ENCODE measurements at regions not wholly inside any gene's neighbourhood (a gene's known extent, or its start where the extent isn't known, plus 50 kb on each side); places are given as distances from the start of the nearest gene placed in this dataset.

DNA sequence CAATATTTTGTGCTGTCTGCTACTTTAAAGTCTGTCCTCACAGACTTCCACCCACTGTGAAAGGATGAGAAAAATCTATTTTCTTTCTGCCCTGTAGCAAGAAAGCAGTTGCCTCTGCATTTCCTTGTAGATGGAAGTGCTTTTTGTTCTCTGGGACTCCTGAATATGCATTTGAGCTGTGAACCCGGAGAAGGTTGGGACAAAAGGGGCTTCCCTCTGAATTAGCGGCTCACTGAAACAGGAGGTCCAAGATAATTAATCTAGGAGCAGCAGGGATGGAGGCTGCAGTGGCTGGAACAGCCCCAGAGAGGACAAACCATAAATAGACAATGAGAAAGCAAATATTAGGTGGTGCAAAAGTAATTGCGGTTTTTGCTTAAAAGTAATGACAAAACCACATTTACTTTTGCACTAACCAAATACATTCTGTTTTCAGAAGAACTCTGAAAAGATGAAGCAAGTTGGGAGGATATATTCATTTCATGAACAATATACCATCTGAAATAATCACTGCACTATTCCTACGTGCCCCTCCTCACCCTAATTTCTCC is 143.4 kb upstream of the KBTBD8 start:
- no peaks in the 10 kb centered on the region for H3K9me3 Mint-ChIP-seq (ENCODE audit: unreplicated experiment)
- peaks cover 8% of the 10 kb centered on the region for H3K4me1 Mint-ChIP-seq (ENCODE audit: unreplicated experiment)
- no peaks in the 10 kb centered on the region for H3K36me3 Mint-ChIP-seq (ENCODE audit: low read depth, unreplicated experiment)
- H3K4me3 Mint-ChIP-seq (ENCODE audit: unreplicated experiment), result no peak overlapping the region
- TF ChIP-seq, protein P1, sequence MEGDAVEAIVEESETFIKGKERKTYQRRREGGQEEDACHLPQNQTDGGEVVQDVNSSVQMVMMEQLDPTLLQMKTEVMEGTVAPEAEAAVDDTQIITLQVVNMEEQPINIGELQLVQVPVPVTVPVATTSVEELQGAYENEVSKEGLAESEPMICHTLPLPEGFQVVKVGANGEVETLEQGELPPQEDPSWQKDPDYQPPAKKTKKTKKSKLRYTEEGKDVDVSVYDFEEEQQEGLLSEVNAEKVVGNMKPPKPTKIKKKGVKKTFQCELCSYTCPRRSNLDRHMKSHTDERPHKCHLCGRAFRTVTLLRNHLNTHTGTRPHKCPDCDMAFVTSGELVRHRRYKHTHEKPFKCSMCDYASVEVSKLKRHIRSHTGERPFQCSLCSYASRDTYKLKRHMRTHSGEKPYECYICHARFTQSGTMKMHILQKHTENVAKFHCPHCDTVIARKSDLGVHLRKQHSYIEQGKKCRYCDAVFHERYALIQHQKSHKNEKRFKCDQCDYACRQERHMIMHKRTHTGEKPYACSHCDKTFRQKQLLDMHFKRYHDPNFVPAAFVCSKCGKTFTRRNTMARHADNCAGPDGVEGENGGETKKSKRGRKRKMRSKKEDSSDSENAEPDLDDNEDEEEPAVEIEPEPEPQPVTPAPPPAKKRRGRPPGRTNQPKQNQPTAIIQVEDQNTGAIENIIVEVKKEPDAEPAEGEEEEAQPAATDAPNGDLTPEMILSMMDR (IDR thresholded peaks at IDR 0.05; ENCODE audit: unreplicated experiment), result no peak
- H3K27ac Mint-ChIP-seq (ENCODE audit: unreplicated experiment), result no peak overlapping the region
- DNase-seq (ENCODE audit: low spot score), result no peak
- peaks cover 5% of the 10 kb centered on the region for H3K27me3 Mint-ChIP-seq (ENCODE audit: unreplicated experiment)

DNA sequence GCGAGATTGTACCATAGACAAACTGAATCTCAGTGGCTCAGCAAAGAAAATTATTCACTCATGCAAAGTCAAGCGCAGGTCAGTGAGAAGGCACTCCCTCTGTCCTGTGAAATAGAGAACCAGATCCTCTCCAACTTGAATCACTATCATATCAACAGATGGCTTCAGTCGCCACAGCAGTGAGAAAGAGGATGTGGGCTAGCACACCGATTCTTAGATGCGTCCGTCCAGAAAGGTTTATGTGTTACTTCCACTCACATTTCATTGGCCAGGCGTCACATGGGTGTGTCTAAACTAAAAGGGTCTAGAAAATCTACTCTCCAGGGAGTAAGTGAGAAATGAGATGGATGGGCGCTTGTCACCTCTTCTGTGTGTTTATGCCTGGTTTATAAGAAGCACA is 141.6 kb upstream of the KBTBD8 start:
- H3K4me1 Mint-ChIP-seq (ENCODE audit: unreplicated experiment), result peaks cover 8% of the 10 kb centered on the region
- peaks cover 6% of the 10 kb centered on the region for H3K27me3 Mint-ChIP-seq (ENCODE audit: unreplicated experiment)
- no peaks in the 10 kb centered on the region for H3K36me3 Mint-ChIP-seq (ENCODE audit: low read depth, unreplicated experiment)
- no peak for DNase-seq (ENCODE audit: low spot score)
- H3K4me3 Mint-ChIP-seq (ENCODE audit: unreplicated experiment), result no peak overlapping the region
- TF ChIP-seq, protein P1 (IDR thresholded peaks at IDR 0.05; ENCODE audit: unreplicated experiment), result no peak
- H3K27ac Mint-ChIP-seq (ENCODE audit: unreplicated experiment), result no peak overlapping the region
- H3K9me3 Mint-ChIP-seq (ENCODE audit: unreplicated experiment), result no peaks in the 10 kb centered on the region

DNA sequence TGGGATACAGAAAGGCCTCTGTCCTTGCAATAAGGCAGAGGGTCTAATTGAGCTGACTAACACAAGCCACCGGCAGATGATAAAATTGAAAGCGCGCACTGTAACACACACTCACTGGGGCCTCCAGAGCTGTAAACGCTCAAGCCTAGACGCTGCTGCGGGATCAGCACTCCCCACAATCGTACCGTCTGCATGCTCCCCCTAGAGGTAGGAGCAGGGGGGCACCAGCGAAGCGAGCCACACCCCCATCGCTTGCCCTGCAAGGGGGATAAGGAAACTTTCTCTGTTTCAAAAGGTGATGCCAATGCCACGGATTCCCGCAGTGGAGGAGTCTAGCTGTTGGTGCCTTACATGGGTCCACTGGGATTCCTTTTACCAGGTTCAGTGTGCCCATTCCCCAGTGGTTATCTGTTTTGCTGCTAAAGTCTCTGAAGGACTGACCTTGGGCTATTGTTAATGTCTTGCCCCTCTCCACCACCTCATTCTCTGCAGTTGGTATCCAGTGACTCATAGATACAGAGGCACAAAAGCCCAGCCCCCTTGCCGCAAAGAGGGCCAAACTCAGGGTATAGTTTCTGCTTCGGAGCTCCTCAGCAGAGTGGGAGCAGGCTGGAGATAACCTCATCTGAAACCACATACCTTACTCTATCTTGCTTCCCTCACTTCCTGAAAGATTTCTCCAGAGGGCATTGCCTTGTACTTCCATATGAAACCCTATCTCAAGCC is 139.3 kb upstream of the KBTBD8 start:
- Mint-ChIP-seq H3K4me1 (ENCODE audit: unreplicated experiment) (peaks cover 7% of the 10 kb centered on the region), H3K36me3 (ENCODE audit: low read depth, unreplicated experiment) (no peaks in the 10 kb centered on the region), H3K27me3 (ENCODE audit: unreplicated experiment) (peaks cover 5% of the 10 kb centered on the region), H3K9me3 (ENCODE audit: unreplicated experiment) (no peaks in the 10 kb centered on the region), H3K4me3 (ENCODE audit: unreplicated experiment) (no peak overlapping the region), H3K27ac (ENCODE audit: unreplicated experiment) (no peak overlapping the region)
- peak; percentile 17 for DNase-seq (ENCODE audit: low spot score)
- TF ChIP-seq, protein P1 (IDR thresholded peaks at IDR 0.05; ENCODE audit: unreplicated experiment), result peak; percentile 34

DNA sequence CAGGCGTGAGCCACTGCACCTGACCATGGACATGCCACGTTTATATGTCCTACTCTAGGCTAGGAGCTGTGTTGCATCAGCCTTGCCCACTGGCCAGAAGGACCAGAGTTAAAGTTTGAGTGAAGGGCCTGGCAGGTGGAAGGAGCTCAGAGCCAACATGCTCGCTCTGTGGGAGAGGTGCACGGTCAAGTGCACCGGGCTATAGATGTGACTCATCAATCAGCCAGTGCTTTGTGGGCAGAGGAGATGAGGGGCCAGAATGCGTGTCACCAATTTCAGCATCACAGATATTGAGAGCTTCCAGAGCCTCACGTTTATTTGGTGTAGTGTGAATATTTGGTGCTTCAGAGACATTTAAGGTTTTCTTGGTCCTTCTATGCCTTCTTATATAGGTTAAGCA is 137.3 kb upstream of the KBTBD8 start:
- Mint-ChIP-seq H3K27ac (ENCODE audit: unreplicated experiment) (no peak overlapping the region), H3K4me1 (ENCODE audit: unreplicated experiment) (no peaks in the 10 kb centered on the region), H3K36me3 (ENCODE audit: low read depth, unreplicated experiment) (no peaks in the 10 kb centered on the region), H3K4me3 (ENCODE audit: unreplicated experiment) (no peak overlapping the region), H3K27me3 (ENCODE audit: unreplicated experiment) (peaks cover 5% of the 10 kb centered on the region), H3K9me3 (ENCODE audit: unreplicated experiment) (no peaks in the 10 kb centered on the region)
- DNase-seq (ENCODE audit: low spot score), result no peak
- TF ChIP-seq, protein P1 (IDR thresholded peaks at IDR 0.05; ENCODE audit: unreplicated experiment), result no peak

Data from endothelial cell (in vitro differentiated cells).